Epithelial cell of proximal tubule (primary cell): ENCODE measurements at regions not wholly inside any gene's neighbourhood (a gene's known extent, or its start where the extent isn't known, plus 50 kb on each side); places are given as distances from the start of the nearest gene placed in this dataset.

Source experiments
- DNase-seq: peaks from one replicate; pipeline ENCODE4 v3.0.0-alpha.2; 2011; ENCODE audit warnings: low read depth
- H3K4me3 ChIP-seq: 2 replicates; pipeline ENCODE4 v1.5.1; 2011; ENCODE audit warnings: low read depth, mild to moderate bottlenecking, low read length
- CTCF ChIP-seq: conservative IDR thresholded peaks from 2 replicates; pipeline ENCODE4 v1.5.1; 2012; ENCODE audit warnings: low read depth, mild to moderate bottlenecking, low read length

DNA sequence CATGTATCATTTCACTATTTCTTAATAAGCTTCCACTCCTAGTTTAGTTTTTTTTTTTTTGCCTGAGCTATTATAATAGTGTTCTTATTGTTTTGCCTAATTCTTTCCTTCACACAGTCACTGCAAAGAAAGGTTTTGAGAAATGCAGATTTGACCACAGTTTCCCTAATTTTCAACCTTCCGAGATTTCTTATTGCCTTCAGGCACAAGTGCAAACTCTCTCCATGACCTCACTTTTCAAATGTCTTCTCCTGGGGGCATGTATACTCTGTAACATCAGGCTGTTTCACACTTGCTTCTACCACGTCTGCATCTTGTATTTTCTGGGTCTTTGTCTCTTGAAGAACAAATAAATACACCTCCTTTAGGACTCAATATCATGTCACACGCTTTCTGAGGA, 339.0 kb upstream of the CITED2 start:
- no peak overlapping the region for H3K4me3 ChIP-seq
- no peak for DNase-seq
- no peak for TF ChIP-seq CTCF

GRCh38 chr6:139712830-139713229, 338.4 kb upstream of the CITED2 start:
- H3K4me3 ChIP-seq: no peak overlapping the region
- DNase-seq: no peak
- TF ChIP-seq CTCF: no peak

DNA sequence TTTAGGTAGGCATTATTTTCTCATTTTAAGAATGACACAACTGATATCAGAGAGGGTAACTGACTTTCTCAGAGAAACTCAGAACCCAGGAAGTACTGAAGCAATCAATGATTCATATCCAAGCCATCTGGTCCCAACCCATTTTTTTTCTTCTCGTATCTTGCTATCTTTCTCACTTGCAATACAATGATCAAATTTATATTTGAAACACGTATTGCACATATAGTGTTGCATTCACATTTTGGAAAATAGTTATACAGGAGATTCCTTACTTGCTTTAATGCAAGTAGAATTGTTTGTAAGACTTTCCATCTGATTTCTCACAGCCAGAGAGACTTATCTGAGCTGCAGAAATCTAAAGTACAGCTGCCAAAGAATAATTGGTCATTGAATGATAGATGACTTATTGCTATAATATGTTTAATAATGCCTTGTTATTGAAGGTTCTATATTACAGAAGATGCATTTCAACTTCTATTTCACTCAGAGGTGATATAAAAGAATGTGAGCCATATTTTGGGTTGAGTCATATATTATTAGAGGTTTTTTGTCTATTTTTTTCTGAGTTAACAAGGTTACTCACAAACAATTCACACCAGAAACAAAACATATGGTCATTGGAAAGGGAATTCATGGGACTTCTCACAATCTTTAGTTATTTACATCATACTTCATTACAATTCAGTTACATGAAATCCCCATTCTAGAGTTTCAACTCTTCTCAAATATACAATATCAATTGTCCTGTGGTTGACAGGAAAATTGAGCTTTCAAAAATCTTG, 337.5 kb upstream of the CITED2 start:
- DNase-seq: no peak
- TF ChIP-seq CTCF: no peak
- H3K4me3 ChIP-seq: no peak overlapping the region

- no peak for DNase-seq
- TF ChIP-seq CTCF: no peak
- no peak overlapping the region for H3K4me3 ChIP-seq
Measured at GRCh38 chr6:139710556-139710955, 336.1 kb upstream of the CITED2 start.

DNA sequence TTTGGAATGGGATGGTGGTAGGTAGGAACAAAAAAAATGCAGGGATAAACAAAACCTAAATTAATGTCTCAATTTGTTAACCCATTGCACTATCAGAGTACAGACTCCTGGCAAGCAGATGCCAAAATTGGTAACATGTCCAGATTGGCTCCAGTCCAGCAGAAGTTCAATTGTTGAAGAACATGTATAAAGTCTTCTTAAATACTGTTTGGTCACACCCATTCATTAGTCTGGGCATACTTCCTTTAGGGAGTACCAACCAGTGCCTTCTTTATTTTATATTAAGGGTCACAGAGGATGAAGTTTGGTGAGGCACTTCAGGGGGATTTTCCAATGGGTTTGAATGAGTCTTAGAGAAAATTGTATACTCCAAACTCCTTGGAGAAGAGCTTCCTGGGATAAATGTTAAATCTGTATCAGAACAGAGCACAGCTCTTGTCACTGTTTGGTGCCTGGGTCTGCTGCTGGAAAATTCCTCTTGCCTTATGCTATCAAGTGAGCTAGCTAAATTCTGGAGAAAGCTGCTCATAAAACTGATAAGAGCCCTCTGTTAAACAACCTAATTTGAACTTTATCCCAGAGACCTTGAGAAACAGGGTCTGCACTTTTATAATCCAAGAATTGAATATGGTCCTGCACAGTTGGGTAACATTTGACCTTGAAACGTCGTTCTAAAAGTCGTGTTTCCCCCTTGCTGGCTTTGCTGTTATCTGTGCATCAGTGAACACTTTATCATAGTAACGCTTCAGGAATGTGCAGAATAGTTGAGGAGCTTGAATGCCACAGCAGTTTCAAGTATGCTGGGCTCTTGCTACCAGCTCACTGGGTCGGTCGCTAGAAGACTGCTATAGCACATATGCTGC, 334.1 kb upstream of the CITED2 start:
- peak; percentile 87 for DNase-seq
- no peak overlapping the region for H3K4me3 ChIP-seq
- TF ChIP-seq CTCF: no peak

- no peak for TF ChIP-seq CTCF
- no peak overlapping the region for H3K4me3 ChIP-seq
- DNase-seq: no peak
Measured at GRCh38 chr6:139706912-139707311, 332.5 kb upstream of the CITED2 start.
